ENCODE measurements at regions not wholly inside any gene's neighbourhood (a gene's known extent, or its start where the extent isn't known, plus 50 kb on each side); places are given as distances from the start of the nearest gene placed in this dataset.
"Not testable (repeated sequence)": the region's sequence is repeated elsewhere in the genome, so short reads cannot be mapped to it uniquely, and the experiment has no call there.

GRCh38 chr13:59279576-59279975, 884.2 kb downstream of the DIAPH3 start:
- POLR2A ChIA-PET, result no interaction called here
- DNase-seq (ENCODE audit: low read depth, low spot score), result no peak
- no peak for TF ChIP-seq CTCF (IDR thresholded peaks at IDR 0.05; ENCODE audit: insufficient read depth, low read length, missing control alignments)
- H3K4me3 ChIP-seq (ENCODE audit: low read depth, low read length), result no peak overlapping the region
- CTCF ChIA-PET, result no interaction called here

- ChIA-PET CTCF (no interaction called here), POLR2A (no interaction called here)
- DNase-seq (ENCODE audit: low read depth, low spot score), result no peak
- TF ChIP-seq CTCF (IDR thresholded peaks at IDR 0.05; ENCODE audit: insufficient read depth, low read length, missing control alignments), result no peak
- no peak overlapping the region for H3K4me3 ChIP-seq (ENCODE audit: low read depth, low read length)
Measured at GRCh38 chr13:59280297-59280696, 883.4 kb downstream of the DIAPH3 start.

- H3K4me3 ChIP-seq (ENCODE audit: low read depth, low read length), result no peak overlapping the region
- no peak for DNase-seq (ENCODE audit: low read depth, low spot score)
- ChIA-PET CTCF (interaction anchor here (2.0 kb wide), 1 partner anchor 37 kb away, joined by 5 read pairs; no protein-coding TSS in a partner anchor), POLR2A (no interaction called here)
- TF ChIP-seq CTCF (IDR thresholded peaks at IDR 0.05; ENCODE audit: insufficient read depth, low read length, missing control alignments), result no peak
Measured at GRCh38 chr13:59281453-59281852, 882.3 kb downstream of the DIAPH3 start.

- CTCF ChIA-PET, POLR2A ChIA-PET: not testable (repeated sequence)
Measured at GRCh38 chr13:59292240-59292639, 871.5 kb downstream of the DIAPH3 start.

GRCh38 chr13:59299584-59299983, 864.1 kb downstream of the DIAPH3 start:
- no peak overlapping the region for H3K4me3 ChIP-seq (ENCODE audit: low read depth, low read length)
- ChIA-PET CTCF (no interaction called here), POLR2A (no interaction called here)
- DNase-seq (ENCODE audit: low read depth, low spot score), result no peak
- TF ChIP-seq CTCF (IDR thresholded peaks at IDR 0.05; ENCODE audit: insufficient read depth, low read length, missing control alignments), result no peak

More at GRCh38 chr13:59292240-59292639, 871.5 kb downstream of the DIAPH3 start:
- not testable (repeated sequence) for DNase-seq (ENCODE audit: low read depth, low spot score); H3K4me3 ChIP-seq (ENCODE audit: low read depth, low read length)

- H3K4me3 ChIP-seq (ENCODE audit: low read depth, low read length), result no peak overlapping the region
- ChIA-PET POLR2A (no interaction called here), CTCF (no interaction called here)
- TF ChIP-seq CTCF (IDR thresholded peaks at IDR 0.05; ENCODE audit: insufficient read depth, low read length, missing control alignments), result no peak
- DNase-seq (ENCODE audit: low read depth, low spot score), result no peak
Measured at GRCh38 chr13:59300355-59301173, 863.2 kb downstream of the DIAPH3 start.

- TF ChIP-seq CTCF (IDR thresholded peaks at IDR 0.05; ENCODE audit: insufficient read depth, low read length, missing control alignments), result no peak
- no peak for DNase-seq (ENCODE audit: low read depth, low spot score)
- CTCF ChIA-PET, result no interaction called here
- POLR2A ChIA-PET, result no interaction called here
- no peak overlapping the region for H3K4me3 ChIP-seq (ENCODE audit: low read depth, low read length)
Measured at GRCh38 chr13:59301174-59301567, 862.6 kb downstream of the DIAPH3 start.
